WTC11 (cell line): ENCODE measurements at regions not wholly inside any gene's neighbourhood (a gene's known extent, or its start where the extent isn't known, plus 50 kb on each side); places are given as distances from the start of the nearest gene placed in this dataset.

Experiments
- ATAC-seq: fragments of 200-7000 bp; cut with Tn5 transposase; 2 replicates; pipeline ENCODE4 v1.10.0; 2021; ENCODE audit warnings: mild to moderate bottlenecking, moderate library complexity
- CTCF ChIA-PET: fragments of 300-600 bp; sonication (Branson Sonifier 250); formaldehyde crosslinking; loops from one replicate; lab custom pipeline; 2021; ENCODE audit warnings: antibody characterized with exemption; lab: Charles Lee
- POLR2A ChIA-PET: fragments of 350-600 bp; sonication (Branson Sonifier 250); formaldehyde crosslinking; loops from one replicate; lab custom pipeline; 2021; ENCODE audit warnings: antibody characterized with exemption; lab: Charles Lee
- DNase-seq: peaks from one replicate; pipeline ENCODE4 v3.0.0; 2021; ENCODE audit warnings: low spot score
- H3K27ac Mint-ChIP-seq: 2 replicates; pipeline ENCODE4 v1.8.0; 2021; ENCODE audit warnings: mixed read lengths
- H3K27me3 Mint-ChIP-seq: 2 replicates; pipeline ENCODE4 v1.8.0; 2021; ENCODE audit warnings: low read depth, mild to moderate bottlenecking, moderate library complexity, mixed read lengths
- H3K36me3 Mint-ChIP-seq: 2 replicates; pipeline ENCODE4 v1.8.0; 2021; ENCODE audit warnings: mixed read lengths
- H3K4me1 Mint-ChIP-seq: 2 replicates; pipeline ENCODE4 v1.8.0; 2022; ENCODE audit warnings: mixed read lengths
- H3K4me3 Mint-ChIP-seq: 2 replicates; pipeline ENCODE4 v1.8.0; 2021; ENCODE audit warnings: mild to moderate bottlenecking, moderate library complexity, mixed read lengths
- H3K9me3 Mint-ChIP-seq: 2 replicates; pipeline ENCODE4 v1.8.0; 2021; ENCODE audit warnings: mixed read lengths
- AR ChIP-seq: fragments of 250-450 bp; sonication (Bioruptor Pico); IDR thresholded peaks from 2 replicates; pipeline ENCODE4 v1.9.0; 2021; ENCODE audit warnings: mild to moderate bottlenecking
- ARID4B ChIP-seq: sonication (generic); formaldehyde crosslinking; IDR thresholded peaks from 2 replicates; pipeline ENCODE4 v1.8.0; 2023; ENCODE audit warnings: missing genetic modification reagents, mild to moderate bottlenecking, borderline replicate concordance
- CTCF ChIP-seq: fragments of 200-600 bp; IDR thresholded peaks from 2 replicates; pipeline ENCODE4 v1.8.0; 2022; ENCODE audit warnings: antibody characterized with exemption
- E2F1 ChIP-seq: sonication (generic); formaldehyde crosslinking; IDR thresholded peaks from 2 replicates; pipeline ENCODE4 v1.8.0; 2022; ENCODE audit warnings: mild to moderate bottlenecking, missing genetic modification reagents
- ELF4 ChIP-seq: sonication (generic); formaldehyde crosslinking; IDR thresholded peaks from 2 replicates; pipeline ENCODE4 v1.8.1; 2022; ENCODE audit warnings: low read depth, mild to moderate bottlenecking, moderate library complexity, missing genetic modification reagents
- ESRRA ChIP-seq: sonication (generic); formaldehyde crosslinking; IDR thresholded peaks from 2 replicates; pipeline ENCODE4 v1.8.1; 2022; ENCODE audit warnings: mild to moderate bottlenecking, missing genetic modification reagents, borderline replicate concordance
- GABPB1 ChIP-seq: sonication (generic); formaldehyde crosslinking; IDR thresholded peaks from 2 replicates; pipeline ENCODE4 v1.8.1; 2023; ENCODE audit warnings: mild to moderate bottlenecking, missing genetic modification reagents
- GRHL2 ChIP-seq: fragments of 250-450 bp; sonication (Bioruptor Pico); IDR thresholded peaks from 2 replicates; pipeline ENCODE4 v1.8.0; 2022; ENCODE audit warnings: mild to moderate bottlenecking, moderate library complexity; ENCODE audit not compliant: insufficient replicate concordance, severe bottlenecking
- NFE2L1 ChIP-seq: sonication (generic); formaldehyde crosslinking; IDR thresholded peaks from 2 replicates; pipeline ENCODE4 v1.8.1; 2023; ENCODE audit warnings: missing genetic modification reagents
- NFYB ChIP-seq: sonication (generic); formaldehyde crosslinking; conservative IDR thresholded peaks from 2 replicates; pipeline ENCODE4 v1.8.0; 2022; ENCODE audit warnings: low read depth, missing genetic modification reagents
- NR1H2 ChIP-seq: sonication (generic); formaldehyde crosslinking; IDR thresholded peaks from 2 replicates; pipeline ENCODE4 v1.9.0; 2021; ENCODE audit warnings: mild to moderate bottlenecking, moderate library complexity, missing genetic modification reagents
- NR3C1 ChIP-seq: sonication (generic); formaldehyde crosslinking; conservative IDR thresholded peaks from 2 replicates; pipeline ENCODE4 v1.8.1; 2023; ENCODE audit warnings: low read depth, mild to moderate bottlenecking, missing genetic modification reagents
- PRRX2 ChIP-seq: fragments of 250-450 bp; sonication (Bioruptor Pico); IDR thresholded peaks from 2 replicates; pipeline ENCODE4 v1.8.0; 2021; ENCODE audit warnings: mild to moderate bottlenecking
- SP1 ChIP-seq: sonication (generic); formaldehyde crosslinking; conservative IDR thresholded peaks from 2 replicates; pipeline ENCODE4 v1.8.1; 2022; ENCODE audit warnings: missing genetic modification reagents
- TEAD1 ChIP-seq: sonication (generic); formaldehyde crosslinking; IDR thresholded peaks from 2 replicates; pipeline ENCODE4 v1.8.0; 2022; ENCODE audit warnings: mild to moderate bottlenecking, missing genetic modification reagents
- TF ChIP-seq, protein P1 (sequence below): fragments of 250-450 bp; sonication (Bioruptor Pico); IDR thresholded peaks from 2 replicates; pipeline ENCODE4 v1.8.0; 2021; ENCODE audit warnings: mild to moderate bottlenecking

DNA sequence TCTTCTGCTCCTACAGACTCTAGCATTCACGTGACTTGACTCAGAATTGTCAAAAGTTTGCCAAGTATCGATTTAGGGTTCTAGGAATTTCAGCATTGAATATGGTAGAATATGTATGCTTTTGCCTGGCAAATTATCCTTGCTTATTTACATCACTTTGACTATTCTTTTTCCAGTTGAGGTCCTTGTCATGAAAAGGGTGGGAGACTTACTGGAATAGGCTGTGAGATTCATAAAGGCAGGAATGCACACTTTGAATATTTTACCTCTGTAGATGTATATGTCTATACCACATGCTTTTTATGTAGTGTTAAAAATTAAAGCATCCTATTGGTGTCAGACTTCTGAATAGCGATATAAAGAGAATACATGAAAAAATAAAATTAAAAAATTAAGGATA lies 378.8 kb upstream of the RARB start (continued):
- TF ChIP-seq ELF4 (no peak), TEAD1 (CRISPR knock-in tag) (no peak), PRRX2 (CRISPR knock-in tag) (no peak), NFYB (no peak), NFE2L1 (CRISPR knock-in tag) (no peak), ARID4B (no peak)

DNA sequence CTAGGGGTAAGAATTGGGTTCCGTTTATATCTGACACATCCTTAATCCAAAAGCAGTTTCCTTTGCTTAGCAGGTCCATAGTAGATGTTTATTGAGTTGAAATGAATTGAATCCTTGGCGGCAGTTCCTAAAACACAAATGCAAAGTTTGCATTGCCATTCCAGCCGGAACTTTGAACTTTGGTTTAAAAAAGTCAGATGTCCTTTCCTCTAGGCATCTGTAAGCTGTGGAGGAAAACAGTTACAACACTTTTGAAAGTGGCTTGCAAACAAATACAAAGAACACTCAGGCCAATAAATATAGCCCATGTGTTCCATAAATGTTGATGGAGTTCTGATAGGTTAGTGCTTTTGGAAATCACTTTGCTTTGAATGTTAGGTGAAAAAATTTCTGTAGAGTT lies 374.7 kb upstream of the RARB start:
- Mint-ChIP-seq H3K9me3 (peaks cover 4% of the 10 kb centered on the region), H3K27me3 (no peaks in the 10 kb centered on the region), H3K27ac (no peak overlapping the region), H3K4me3 (no peak overlapping the region), H3K36me3 (peaks cover 3% of the 10 kb centered on the region; the same call in 1 of the 2 replicates), H3K4me1 (no peaks in the 10 kb centered on the region)
- no peak for DNase-seq
- TF ChIP-seq NFYB (no peak), ESRRA (CRISPR knock-in tag) (no peak)
- CTCF ChIA-PET: no interaction called here
- ATAC-seq: no peak
- POLR2A ChIA-PET: no interaction called here

DNA sequence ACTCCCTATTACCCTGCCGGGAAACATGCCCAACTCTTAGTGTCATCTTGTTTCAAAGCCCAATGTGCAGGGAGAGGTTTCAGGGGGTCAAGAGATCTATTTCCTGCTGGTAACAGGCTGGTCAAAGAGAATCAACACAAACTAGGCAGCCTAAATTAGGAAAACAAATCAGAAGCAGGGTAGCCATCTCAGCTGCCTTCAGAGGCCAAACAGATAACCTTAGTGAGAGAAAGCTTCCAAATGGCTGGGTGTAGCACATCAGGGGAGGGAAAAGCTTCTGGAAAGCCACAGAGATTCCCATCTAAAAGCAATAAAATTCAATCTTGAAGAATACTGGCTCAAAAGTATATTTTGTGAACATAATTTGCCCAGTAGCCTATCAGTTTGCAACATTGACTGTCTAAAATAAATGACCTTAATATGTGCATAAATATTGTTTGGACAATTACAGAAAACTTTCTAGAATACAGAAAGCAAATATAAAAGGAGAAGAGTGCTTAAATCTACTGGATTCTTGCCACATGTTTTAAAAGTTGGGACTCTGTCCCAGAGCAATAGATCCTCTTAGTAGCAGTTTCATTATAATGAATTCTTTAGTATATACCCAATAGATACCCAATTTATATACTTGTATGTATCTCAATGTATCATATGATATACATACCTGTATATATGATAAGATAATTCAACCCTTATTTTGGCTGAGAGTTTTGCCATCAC lies 371.9 kb upstream of the RARB start:
- ChIA-PET CTCF (interaction anchor here (1.3 kb wide), 1 partner anchor 23 kb away, joined by 5 read pairs; no protein-coding TSS in a partner anchor), POLR2A (no interaction called here)
- TF ChIP-seq ESRRA (CRISPR knock-in tag): no peak
- TF ChIP-seq NR1H2: no peak
- TF ChIP-seq GABPB1 (CRISPR knock-in tag): no peak
- TF ChIP-seq, protein P1, sequence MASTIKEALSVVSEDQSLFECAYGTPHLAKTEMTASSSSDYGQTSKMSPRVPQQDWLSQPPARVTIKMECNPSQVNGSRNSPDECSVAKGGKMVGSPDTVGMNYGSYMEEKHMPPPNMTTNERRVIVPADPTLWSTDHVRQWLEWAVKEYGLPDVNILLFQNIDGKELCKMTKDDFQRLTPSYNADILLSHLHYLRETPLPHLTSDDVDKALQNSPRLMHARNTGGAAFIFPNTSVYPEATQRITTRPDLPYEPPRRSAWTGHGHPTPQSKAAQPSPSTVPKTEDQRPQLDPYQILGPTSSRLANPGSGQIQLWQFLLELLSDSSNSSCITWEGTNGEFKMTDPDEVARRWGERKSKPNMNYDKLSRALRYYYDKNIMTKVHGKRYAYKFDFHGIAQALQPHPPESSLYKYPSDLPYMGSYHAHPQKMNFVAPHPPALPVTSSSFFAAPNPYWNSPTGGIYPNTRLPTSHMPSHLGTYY (CRISPR knock-in tag): no peak
- TF ChIP-seq CTCF: no peak
- no peak for TF ChIP-seq NR3C1 (CRISPR knock-in tag)
- no peak for TF ChIP-seq GRHL2
- TF ChIP-seq AR (CRISPR knock-in tag): no peak
- TF ChIP-seq E2F1 (CRISPR knock-in tag): no peak
- no peak for TF ChIP-seq SP1 (CRISPR knock-in tag)

More for the DNA sequence above, 371.9 kb upstream of the RARB start:
- DNase-seq (no peak), ATAC-seq (no peak)
- Mint-ChIP-seq H3K4me3 (no peak overlapping the region), H3K9me3 (no peaks in the 10 kb centered on the region), H3K27me3 (no peaks in the 10 kb centered on the region), H3K4me1 (peaks cover 15% of the 10 kb centered on the region), H3K27ac (no peak overlapping the region), H3K36me3 (no peaks in the 10 kb centered on the region)
